HL-60/S4 treated with phorbol 12-myristate 13-acetate at 8.2 ng/mL for 4 days and 3 days (cell line): ENCODE measurements at regions not wholly inside any gene's neighbourhood (a gene's known extent, or its start where the extent isn't known, plus 50 kb on each side); places are given as distances from the start of the nearest gene placed in this dataset.

Experiments used
- in situ Hi-C: fragments of 300-500 bp; cut with MboI; formaldehyde crosslinking; loops from 2 replicates; pipeline ENCODE4 v1.15.0; 2022; ENCODE audit warnings: low sequenced_read_pairs

DNA sequence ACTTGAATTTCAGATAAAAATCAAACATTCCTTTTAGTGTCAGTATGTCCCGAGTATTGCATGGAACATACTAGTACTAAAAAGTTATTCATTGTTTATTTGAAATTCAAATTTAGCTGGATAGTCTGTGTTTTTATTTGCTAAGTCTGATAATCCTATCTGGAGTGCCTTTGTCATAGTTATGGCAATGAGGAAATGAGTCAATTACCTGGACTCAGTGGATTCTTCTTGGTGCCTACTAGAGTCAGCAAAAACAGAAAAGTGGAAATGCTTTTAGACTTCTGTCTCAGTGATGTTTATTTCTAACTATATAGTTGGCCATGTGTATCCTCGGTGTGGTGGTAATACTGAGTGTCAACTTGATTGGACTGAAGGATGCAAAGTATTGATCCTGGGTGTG is 121.3 kb upstream of the EEF1E1 start:
- in situ Hi-C loops = loop anchor here (10.0 kb wide), 1 partner anchor 89 kb away; no protein-coding TSS in a partner anchor

DNA sequence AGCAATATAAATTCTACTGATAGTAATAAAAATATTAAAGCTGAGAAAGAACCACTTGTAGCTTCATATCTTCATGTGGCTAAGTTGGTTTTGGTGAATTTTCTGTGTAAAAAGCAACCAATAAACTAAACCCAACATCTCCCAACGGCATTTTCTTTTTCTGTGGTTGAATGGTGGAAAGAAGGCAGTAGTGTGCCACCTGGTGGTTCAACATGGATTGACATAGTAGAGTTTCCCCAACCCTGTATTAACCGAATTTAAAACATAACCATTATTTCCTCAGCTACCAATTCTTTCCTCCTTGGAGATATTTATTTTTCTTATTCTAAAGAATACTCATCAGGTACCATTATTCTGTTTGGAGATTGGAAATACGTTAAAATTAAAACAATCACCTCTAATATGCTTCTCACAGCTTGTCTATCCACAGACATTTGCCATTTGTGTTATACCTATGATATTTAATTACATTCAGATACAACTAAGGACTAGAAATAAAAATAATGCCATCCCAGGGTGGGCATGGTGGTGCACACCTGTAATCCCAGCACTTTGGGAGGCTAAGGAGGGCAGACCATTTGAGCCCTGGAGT is 117.1 kb upstream of the EEF1E1 start:
- in situ Hi-C loops = no loop called here

- in situ Hi-C loops = no loop called here
Observed at GRCh38 chr6:8218861-8219260, 116.5 kb upstream of the EEF1E1 start.

GRCh38 chr6:8215631-8216030 is 113.3 kb upstream of the EEF1E1 start:
- in situ Hi-C loops = no loop called here

DNA sequence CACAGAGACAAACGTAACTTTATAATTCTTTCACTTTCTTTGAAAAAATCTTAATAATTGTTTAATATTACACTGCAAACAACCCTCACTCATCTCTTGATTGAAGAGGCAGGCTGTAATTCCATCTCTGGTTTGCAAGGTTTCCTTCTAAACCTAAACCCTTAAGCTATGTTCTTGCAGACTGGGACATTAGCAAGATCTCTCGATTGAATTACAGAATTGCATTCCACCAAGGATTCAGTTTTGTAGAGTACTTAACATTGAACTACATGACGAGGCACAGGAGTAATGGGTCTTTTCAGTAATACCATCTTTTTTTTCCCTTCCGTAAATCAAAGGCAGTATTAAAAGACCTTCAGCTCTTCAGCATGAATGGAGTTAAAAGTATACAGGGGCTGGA is 111.6 kb upstream of the EEF1E1 start:
- in situ Hi-C loops = no loop called here

DNA sequence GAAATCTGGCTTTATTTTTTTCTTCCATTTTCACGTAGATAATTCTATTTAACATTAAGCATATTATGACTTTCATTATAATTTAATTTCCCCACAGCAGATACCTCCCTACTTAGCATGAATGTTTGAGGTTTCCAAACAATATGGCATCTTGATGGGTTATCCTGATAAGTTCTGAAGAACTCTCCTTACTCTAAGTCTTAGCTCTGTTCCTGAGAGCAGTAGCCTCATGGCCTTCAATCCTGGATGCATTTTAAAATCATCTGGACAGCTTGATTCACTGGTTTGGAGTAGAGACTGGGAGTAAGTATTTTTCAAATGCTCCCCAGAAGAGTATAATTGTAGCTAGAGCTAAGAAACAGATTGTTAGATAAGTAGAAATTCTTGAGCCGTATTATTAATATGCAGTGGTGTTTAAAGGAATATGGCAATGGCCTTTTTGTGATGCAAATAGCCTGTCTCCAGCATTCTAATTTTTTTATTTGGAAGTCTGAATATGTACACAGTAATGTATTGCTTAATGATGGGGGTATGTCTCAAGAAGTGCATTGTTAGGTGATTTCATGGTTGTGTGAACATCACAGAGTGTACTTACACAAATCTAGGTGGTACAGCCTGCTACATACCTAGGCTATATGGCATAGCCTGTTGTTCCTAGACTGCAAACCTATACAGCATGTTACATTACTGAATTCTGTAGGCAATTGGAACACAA is 110.5 kb upstream of the EEF1E1 start:
- in situ Hi-C loops = no loop called here

GRCh38 chr6:8207869-8208191 is 105.5 kb upstream of the EEF1E1 start:
- in situ Hi-C loops = no loop called here

DNA sequence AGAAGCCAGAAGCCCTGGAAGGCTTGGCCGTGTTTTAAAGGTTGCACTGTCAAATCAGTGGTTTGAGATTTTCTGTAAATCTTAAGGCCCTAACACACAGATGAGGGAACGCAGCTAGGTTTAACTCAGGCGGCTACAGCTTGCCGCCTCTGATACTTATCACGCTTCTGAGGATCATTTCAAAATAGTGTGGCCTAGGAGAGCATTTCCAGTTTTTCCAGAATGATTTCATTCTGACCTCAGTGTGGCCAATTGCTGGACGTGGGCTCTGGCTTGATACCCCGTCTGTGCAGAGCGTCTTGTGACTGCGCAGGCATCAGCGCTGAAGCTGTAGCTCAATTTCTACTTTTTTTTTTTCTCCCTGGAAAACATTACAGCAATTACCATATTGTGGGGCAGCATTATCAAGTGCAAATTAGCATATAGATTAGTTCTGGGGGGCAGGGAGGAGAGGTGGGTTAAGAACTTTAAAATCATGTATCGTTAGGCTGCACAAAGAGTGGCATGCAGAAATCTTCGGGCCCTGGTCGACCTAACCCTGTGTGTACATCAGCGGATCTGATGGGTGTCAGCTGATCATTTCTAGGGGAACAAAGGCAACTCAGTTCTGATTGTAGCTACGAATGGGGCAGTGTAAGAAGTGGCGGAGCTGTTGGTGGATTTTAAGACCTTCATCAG is 105.0 kb upstream of the EEF1E1 start:
- in situ Hi-C loops = no loop called here

- in situ Hi-C loops = no loop called here
Observed at GRCh38 chr6:8203337-8203736, 101.0 kb upstream of the EEF1E1 start.

DNA sequence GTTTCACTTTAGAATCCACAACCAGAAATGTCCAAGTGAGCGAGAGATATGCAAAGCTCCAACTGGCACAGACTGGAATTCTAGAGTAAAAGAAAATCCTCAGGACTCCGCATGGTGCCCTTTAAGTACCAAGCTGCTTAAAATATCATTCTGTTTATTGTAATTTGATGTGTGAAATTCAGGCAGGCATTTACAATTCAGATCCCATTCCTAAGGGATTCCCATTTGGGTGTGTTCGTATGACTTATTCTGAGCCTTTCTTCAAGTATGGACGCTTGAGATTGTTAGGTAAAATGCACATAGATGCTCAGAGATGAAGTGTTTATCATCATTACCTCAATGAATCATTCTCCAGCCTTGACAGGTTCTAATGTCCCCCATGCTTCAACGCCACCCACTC is 99.3 kb upstream of the EEF1E1 start:
- in situ Hi-C loops = no loop called here

GRCh38 chr6:8200255-8200654 is 97.9 kb upstream of the EEF1E1 start:
- in situ Hi-C loops = no loop called here

DNA sequence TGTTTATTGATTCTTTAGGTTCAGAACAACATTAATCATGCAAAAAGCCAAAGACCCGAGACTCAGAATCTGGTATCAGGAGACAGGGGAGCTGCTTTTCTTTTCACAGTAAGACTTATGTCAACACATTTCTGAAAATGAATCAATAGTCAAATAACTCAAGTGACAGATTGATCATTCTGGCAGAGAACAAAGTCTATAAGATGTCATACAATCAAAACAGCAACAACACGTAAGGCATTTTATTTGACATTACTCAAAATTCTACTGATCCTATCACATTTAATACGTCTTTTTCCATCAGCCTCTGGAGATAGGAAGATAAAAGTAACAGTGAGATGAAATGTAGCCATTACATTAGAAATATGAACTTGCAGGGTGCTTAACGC is 93.4 kb upstream of the EEF1E1 start:
- in situ Hi-C loops = no loop called here

GRCh38 chr6:8195040-8195713 is 92.8 kb upstream of the EEF1E1 start:
- in situ Hi-C loops = no loop called here

- in situ Hi-C loops = no loop called here
Observed at GRCh38 chr6:8194490-8194889, 92.1 kb upstream of the EEF1E1 start.

DNA sequence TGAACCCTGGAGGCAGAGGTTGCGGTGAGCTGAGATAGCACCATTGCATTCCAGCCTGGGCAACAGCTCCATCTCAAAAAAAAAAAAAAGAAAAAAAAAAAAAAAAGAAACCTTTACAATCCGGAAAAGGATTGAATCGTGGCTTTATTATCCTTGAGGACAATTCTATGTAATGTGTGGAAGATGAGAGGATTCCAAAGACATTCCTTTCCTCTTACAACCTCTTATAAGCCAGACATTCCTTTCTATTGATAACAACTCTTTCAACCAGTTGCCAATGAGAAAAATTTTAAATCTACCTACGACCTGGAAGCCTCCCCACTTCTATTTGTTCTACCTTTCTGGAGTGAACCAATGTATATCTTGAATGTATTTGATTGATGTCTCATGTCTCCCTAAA is 91.2 kb upstream of the EEF1E1 start:
- in situ Hi-C loops = no loop called here

- in situ Hi-C loops = no loop called here
Observed at GRCh38 chr6:8192597-8192996, 90.2 kb upstream of the EEF1E1 start.

DNA sequence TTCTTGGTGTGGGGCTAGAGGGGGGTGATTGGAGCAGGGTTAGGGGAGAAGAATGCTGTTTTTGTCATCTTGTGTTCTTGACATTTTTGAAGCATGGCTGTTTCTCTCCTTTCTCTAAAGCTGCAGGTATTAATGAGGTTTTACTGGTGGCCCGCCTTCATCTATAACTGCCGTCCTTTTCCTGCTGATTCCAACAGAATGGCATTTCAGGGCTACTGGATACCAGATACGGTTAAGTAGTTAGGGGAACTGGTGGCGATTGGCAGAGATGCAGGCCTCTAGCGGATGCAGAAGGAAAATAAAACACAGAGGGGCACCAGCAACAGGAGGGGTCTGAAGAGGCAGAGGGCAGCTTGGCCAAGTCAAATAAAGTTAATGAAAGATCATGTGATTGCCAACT is 89.7 kb upstream of the EEF1E1 start:
- in situ Hi-C loops = no loop called here

DNA sequence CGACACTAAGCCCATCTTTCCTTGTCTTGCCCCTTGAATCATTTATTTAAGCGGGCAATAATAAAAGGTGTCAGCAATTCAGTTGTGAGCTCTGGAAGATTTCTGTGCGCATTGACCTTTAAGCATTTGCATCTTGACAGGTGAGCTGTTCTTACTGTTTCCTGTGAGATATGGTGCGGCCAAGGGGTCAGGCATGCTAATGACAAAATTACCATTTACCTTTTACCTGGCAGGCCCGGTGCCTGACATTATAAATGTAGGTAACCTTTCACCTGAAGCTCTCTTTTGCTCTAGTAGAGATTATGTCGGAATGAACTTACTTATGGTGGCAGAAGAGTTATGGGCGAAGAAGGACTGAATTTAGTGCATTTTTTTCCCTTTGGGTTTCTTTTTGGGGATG is 89.3 kb upstream of the EEF1E1 start:
- in situ Hi-C loops = no loop called here

DNA sequence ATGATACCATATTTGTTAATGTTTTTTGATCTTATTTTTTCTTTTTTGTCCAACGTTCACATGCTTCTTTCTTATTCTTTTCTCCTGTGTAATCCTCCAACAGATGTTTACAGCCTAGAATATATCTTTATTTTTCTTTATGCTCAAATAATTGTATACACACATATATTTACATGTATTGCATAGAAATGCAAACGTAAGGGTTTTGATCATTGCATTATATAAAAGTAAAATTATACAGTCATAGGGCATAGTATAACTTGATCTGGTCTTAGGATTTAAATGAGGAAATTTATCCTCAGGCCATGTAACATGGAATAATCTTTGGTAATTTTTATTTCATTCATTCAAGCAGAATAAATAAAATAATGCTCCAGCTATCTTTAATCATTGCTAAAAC is 84.9 kb upstream of the EEF1E1 start:
- in situ Hi-C loops = no loop called here

- in situ Hi-C loops = no loop called here
Observed at GRCh38 chr6:8182902-8183665, 80.7 kb upstream of the EEF1E1 start.
